Mesendoderm (in vitro differentiated cells): ENCODE measurements at regions not wholly inside any gene's neighbourhood (a gene's known extent, or its start where the extent isn't known, plus 50 kb on each side); places are given as distances from the start of the nearest gene placed in this dataset.
"Not testable (repeated sequence)": the region's sequence is repeated elsewhere in the genome, so short reads cannot be mapped to it uniquely, and the experiment has no call there.

ENCODE experiments used
- DNase-seq: peaks from one replicate; pipeline ENCODE4 v3.0.0; 2013
- H2AK5ac ChIP-seq: 2 replicates; pipeline ENCODE4 v1.6.1; 2013; ENCODE audit warnings: low read length, inconsistent platforms
- H2BK120ac ChIP-seq: 2 replicates; pipeline ENCODE4 v1.6.1; 2013; ENCODE audit warnings: low read depth, mild to moderate bottlenecking, low read length, moderate library complexity, mixed read lengths
- H2BK15ac ChIP-seq: replicated peaks from 2 replicates; pipeline ENCODE4 v1.6.1; 2013; ENCODE audit warnings: low read depth, mild to moderate bottlenecking, moderate library complexity
- H2BK5ac ChIP-seq: 2 replicates; pipeline ENCODE4 v1.6.1; 2013; ENCODE audit warnings: low read length, inconsistent platforms
- H3K18ac ChIP-seq: 2 replicates; pipeline ENCODE4 v1.6.1; 2013; ENCODE audit warnings: mild to moderate bottlenecking, low read length, mixed read lengths
- H3K23ac ChIP-seq: one replicate; pipeline ENCODE4 v1.6.1; 2013; ENCODE audit warnings: low read length
- H3K27ac ChIP-seq: 2 replicates; pipeline ENCODE4 v1.5.1; 2013; ENCODE audit warnings: low read depth, mild to moderate bottlenecking, inconsistent platforms, low read length, moderate library complexity
- H3K27me3 ChIP-seq: 2 replicates; pipeline ENCODE4 v1.6.1; 2013; ENCODE audit warnings: low read length, control low read depth, mild to moderate bottlenecking, inconsistent platforms; ENCODE audit not compliant: insufficient read depth, poor library complexity
- H3K36me3 ChIP-seq: 2 replicates; pipeline ENCODE4 v1.6.1; 2013; ENCODE audit warnings: low read length, inconsistent platforms; ENCODE audit not compliant: control insufficient read depth, insufficient read depth
- H3K4ac ChIP-seq: one replicate; pipeline ENCODE4 v1.6.1; 2013; ENCODE audit warnings: low read depth, mild to moderate bottlenecking, low read length, moderate library complexity
- H3K4me1 ChIP-seq: 2 replicates; pipeline ENCODE4 v1.6.1; 2013; ENCODE audit warnings: low read depth, low read length, inconsistent platforms; ENCODE audit not compliant: control insufficient read depth
- H3K4me2 ChIP-seq: 2 replicates; pipeline ENCODE4 v1.6.1; 2013; ENCODE audit warnings: low read length
- H3K4me3 ChIP-seq: 2 replicates; pipeline ENCODE4 v1.5.1; 2013; ENCODE audit warnings: mild to moderate bottlenecking, low read length
- H3K56ac ChIP-seq: one replicate; pipeline ENCODE4 v1.6.1; 2013; ENCODE audit warnings: low read length
- H3K79me1 ChIP-seq: 2 replicates; pipeline ENCODE4 v1.6.1; 2013; ENCODE audit warnings: low read length, inconsistent platforms
- H3K79me2 ChIP-seq: 2 replicates; pipeline ENCODE4 v1.6.1; 2013; ENCODE audit warnings: mild to moderate bottlenecking, low read length; ENCODE audit not compliant: control insufficient read depth, insufficient read depth
- H3K9ac ChIP-seq: 2 replicates; pipeline ENCODE4 v1.6.1; 2013; ENCODE audit warnings: low read length, inconsistent platforms
- H4K5ac ChIP-seq: one replicate; pipeline ENCODE4 v1.6.1; 2013; ENCODE audit warnings: low read length
- H4K8ac ChIP-seq: one replicate; pipeline ENCODE4 v1.6.1; 2013; ENCODE audit warnings: low read depth, mild to moderate bottlenecking, control low read depth, low read length, moderate library complexity
- WGBS: extraction: QIAGEN DNeasy Blood & Tissue Kit; methylation state at CpG from one replicate; pipeline ENCODE4 v1.1.7; 2013; ENCODE audit warnings: low lambda C conversion rate, missing lambda C conversion rate; ENCODE audit not compliant: insufficient coverage; ENCODE audit errors: extremely low coverage; 5-methylcytosine and 5-hydroxymethylcytosine counted together

DNA sequence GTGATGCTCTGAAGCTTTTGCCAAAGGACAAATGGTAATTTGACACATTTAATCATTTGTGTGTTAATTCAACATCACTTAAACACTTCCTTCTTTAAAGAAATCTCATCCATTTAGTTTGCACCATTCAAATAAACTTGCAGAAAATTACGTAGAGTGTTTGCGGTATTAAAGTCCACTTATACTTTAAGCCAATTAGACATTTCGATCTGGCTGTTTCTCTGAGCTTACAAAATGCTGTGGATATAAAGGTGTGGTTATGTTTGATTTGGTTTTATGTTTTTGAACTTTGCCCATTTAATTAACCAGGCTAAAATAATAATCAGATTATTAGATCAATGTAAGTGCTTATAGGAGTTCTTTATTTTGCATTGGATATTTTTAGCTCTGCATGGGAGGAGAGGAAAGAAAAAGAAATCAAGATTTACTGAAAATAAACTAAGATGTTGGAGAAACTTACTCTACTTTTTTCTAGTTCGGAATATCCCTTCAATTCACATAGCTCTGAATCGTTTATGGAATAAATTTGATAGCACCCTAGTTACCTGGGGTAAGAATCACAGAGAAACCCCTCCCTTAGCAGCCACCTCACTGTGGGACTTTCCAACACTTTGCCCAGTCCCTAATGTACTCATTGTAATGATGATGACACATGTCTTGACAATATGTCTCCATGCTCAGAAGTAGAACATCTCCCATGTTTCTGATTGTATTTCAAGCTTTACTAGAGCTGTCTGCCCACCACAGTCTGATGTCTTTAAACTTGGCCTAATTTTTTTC, 268.0 kb downstream of the BTG1 start:
- H2AK5ac ChIP-seq = no peak overlapping the region

DNA sequence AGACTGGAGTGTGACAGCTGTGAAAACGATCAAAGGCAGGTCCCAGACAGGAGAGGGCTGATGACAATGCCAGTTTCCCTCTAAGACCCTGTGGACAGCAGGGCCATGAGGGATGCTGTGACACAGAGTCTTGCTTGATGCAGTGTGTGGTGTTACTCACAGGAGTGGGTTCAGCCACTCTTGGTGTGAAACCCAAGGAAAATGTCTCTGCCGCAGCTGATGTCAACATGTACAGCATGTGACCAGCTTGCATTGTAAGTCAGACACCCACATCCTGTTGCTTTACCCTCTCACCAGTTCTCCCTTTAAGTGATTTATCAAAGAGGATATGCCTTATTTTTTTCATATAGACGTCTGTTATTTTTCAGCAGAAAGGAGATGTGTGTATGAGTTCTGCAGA, 268.6 kb downstream of the BTG1 start:
- no peak overlapping the region for H3K4me3 ChIP-seq
- H3K9ac ChIP-seq = no peak overlapping the region
- H4K8ac ChIP-seq = no peak overlapping the region
- H4K5ac ChIP-seq = no peak overlapping the region
- no peak overlapping the region for H3K4me2 ChIP-seq
- no peak overlapping the region for H3K4ac ChIP-seq
- H3K18ac ChIP-seq = no peak overlapping the region
- no peak overlapping the region for H2BK15ac ChIP-seq
- H3K27me3 ChIP-seq = no peaks in the 10 kb centered on the region
- H3K36me3 ChIP-seq = no peaks in the 10 kb centered on the region
- no peaks in the 10 kb centered on the region for H3K4me1 ChIP-seq
- WGBS = no CpG with 5 or more reads among the region's 3 CpGs
- DNase-seq = peak; percentile 45
- no peak overlapping the region for H3K23ac ChIP-seq
- H3K27ac ChIP-seq = no peak overlapping the region
- no peak overlapping the region for H2BK5ac ChIP-seq
- no peaks in the 10 kb centered on the region for H3K79me1 ChIP-seq
- no peaks in the 10 kb centered on the region for H3K79me2 ChIP-seq
- no peak overlapping the region for H2AK5ac ChIP-seq
- H2BK120ac ChIP-seq = no peak overlapping the region
- no peak overlapping the region for H3K56ac ChIP-seq

More for the DNA sequence above, 268.0 kb downstream of the BTG1 start:
- no peaks in the 10 kb centered on the region for H3K27me3 ChIP-seq
- no peak overlapping the region for H3K27ac ChIP-seq
- no peak overlapping the region for H2BK5ac ChIP-seq
- H3K23ac ChIP-seq = no peak overlapping the region
- H3K9ac ChIP-seq = no peak overlapping the region
- no peaks in the 10 kb centered on the region for H3K79me2 ChIP-seq
- no peak overlapping the region for H3K4me3 ChIP-seq
- H2BK15ac ChIP-seq = no peak overlapping the region
- H4K8ac ChIP-seq = no peak overlapping the region
- H2BK120ac ChIP-seq = no peak overlapping the region
- H4K5ac ChIP-seq = no peak overlapping the region
- H3K4me1 ChIP-seq = no peaks in the 10 kb centered on the region
- no peak overlapping the region for H3K56ac ChIP-seq
- H3K79me1 ChIP-seq = no peaks in the 10 kb centered on the region
- H3K4ac ChIP-seq = no peak overlapping the region
- no peak for DNase-seq
- H3K4me2 ChIP-seq = no peak overlapping the region
- H3K18ac ChIP-seq = no peak overlapping the region
- no CpG with 5 or more reads among the region's 5 CpGs for WGBS
- H3K36me3 ChIP-seq = no peaks in the 10 kb centered on the region

DNA sequence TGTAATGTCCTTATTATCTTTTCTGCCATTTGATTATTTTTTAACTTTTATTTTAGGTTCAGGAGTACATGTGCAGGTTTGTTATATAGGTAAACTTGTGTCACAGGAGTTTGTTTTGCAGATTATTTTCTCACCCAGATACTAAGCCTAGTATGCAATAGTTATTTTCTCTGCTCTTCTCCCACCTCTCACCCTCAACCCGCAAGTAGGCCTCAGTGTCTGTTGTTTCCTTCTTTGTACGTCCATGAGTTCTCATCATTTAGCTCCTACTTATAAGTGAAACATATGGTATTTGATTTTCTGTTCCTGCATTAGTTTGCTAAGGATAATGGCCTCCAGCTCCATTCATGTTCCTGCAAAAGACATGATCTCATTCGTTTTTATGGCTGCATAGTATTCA, 270.0 kb downstream of the BTG1 start:
- DNase-seq, H4K5ac ChIP-seq, H3K79me1 ChIP-seq, H3K4me2 ChIP-seq, H3K23ac ChIP-seq, H3K36me3 ChIP-seq, H3K79me2 ChIP-seq, H2BK120ac ChIP-seq, H4K8ac ChIP-seq, H3K27me3 ChIP-seq, H3K56ac ChIP-seq, H3K4me1 ChIP-seq, H3K27ac ChIP-seq, H2BK15ac ChIP-seq, H3K9ac ChIP-seq, H2AK5ac ChIP-seq, H3K4me3 ChIP-seq, H2BK5ac ChIP-seq, H3K4ac ChIP-seq, H3K18ac ChIP-seq: not testable (repeated sequence)
- WGBS = no CpG with 5 or more reads among the region's 3 CpGs

DNA sequence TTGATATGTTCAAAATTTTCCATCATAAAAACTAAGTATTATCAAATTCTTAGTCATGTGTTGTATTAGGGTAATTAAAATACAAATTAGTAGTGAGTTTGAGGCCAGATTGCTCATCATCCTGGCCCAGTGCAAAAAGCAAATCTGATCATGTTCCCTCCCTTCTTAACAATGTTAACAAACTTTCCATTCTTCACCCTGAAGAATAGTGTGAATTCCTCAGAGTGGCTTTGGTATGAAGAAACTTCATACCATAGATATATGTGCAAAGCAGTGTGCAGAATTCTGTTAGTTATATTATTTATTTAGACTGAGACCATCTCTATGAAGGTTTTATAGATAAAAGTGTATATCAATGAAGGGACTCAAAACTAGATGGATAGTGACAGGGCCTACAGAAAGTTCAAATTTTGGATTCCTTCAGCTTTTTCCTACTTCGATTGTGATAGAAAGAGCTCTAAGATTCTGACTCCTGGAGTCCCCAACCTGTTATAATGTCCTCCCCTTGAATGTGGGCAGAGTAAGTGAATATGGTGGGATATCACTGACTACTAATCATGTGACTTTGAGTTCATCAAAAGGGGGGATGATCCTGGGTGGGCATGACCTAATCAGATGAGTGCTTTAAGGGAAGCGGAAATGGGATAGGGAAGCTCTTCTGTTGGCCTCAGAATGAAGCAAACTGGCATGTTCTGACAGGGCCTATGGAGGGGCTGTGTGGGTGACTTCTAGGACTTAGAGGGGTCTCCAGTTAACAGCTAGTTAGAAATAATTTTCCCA, 271.4 kb downstream of the BTG1 start:
- Histone ChIP-seq H2BK15ac (no peak overlapping the region), H3K4me1 (no peaks in the 10 kb centered on the region), H3K79me2 (no peaks in the 10 kb centered on the region), H3K27ac (no peak overlapping the region), H3K18ac (no peak overlapping the region), H3K9ac (no peak overlapping the region), H4K8ac (no peak overlapping the region), H3K79me1 (no peaks in the 10 kb centered on the region), H3K36me3 (no peaks in the 10 kb centered on the region), H2AK5ac (no peak overlapping the region), H3K4ac (no peak overlapping the region), H2BK5ac (no peak overlapping the region), H3K23ac (no peak overlapping the region), H3K56ac (no peak overlapping the region), H2BK120ac (no peak overlapping the region), H4K5ac (no peak overlapping the region), H3K27me3 (no peaks in the 10 kb centered on the region), H3K4me2 (no peak overlapping the region), H3K4me3 (no peak overlapping the region)
- DNase-seq = no peak
- no CpG with 5 or more reads among the region's 2 CpGs for WGBS

DNA sequence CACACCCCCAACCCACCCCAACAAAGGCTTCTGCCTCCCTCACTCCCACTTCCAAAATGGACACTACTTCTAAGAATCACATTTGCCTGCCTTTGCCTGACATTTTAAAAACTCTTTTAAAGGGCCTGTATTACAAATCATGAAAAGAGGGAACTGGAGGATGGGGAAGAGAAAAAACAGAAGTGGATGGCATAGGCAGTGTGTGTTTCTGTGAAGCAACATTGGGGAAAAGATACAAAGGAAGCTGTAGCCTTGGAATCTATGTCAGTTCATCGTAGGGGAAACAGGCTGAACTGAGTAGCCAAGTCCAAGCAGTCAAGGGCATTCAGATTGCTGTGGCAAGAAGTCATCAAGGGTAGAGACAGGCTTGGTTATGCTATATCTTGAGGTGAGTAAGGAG, 273.9 kb downstream of the BTG1 start:
- no peak overlapping the region for H3K56ac ChIP-seq
- WGBS = no CpG with 5 or more reads among the region's 1 CpG
- no peak for DNase-seq
- H3K79me1 ChIP-seq = no peaks in the 10 kb centered on the region
- H3K4me3 ChIP-seq = no peak overlapping the region
- H3K36me3 ChIP-seq = no peaks in the 10 kb centered on the region
- no peak overlapping the region for H3K4ac ChIP-seq
- H3K4me1 ChIP-seq = no peaks in the 10 kb centered on the region
- H3K79me2 ChIP-seq = no peaks in the 10 kb centered on the region
- H3K4me2 ChIP-seq = no peak overlapping the region
- no peak overlapping the region for H2BK120ac ChIP-seq
- no peak overlapping the region for H4K8ac ChIP-seq
- H2AK5ac ChIP-seq = no peak overlapping the region
- no peaks in the 10 kb centered on the region for H3K27me3 ChIP-seq
- no peak overlapping the region for H3K23ac ChIP-seq
- H2BK15ac ChIP-seq = no peak overlapping the region
- no peak overlapping the region for H2BK5ac ChIP-seq
- H4K5ac ChIP-seq = no peak overlapping the region
- no peak overlapping the region for H3K27ac ChIP-seq
- H3K18ac ChIP-seq = no peak overlapping the region
- H3K9ac ChIP-seq = no peak overlapping the region
